K562 (cell line): ENCODE measurements at regions not wholly inside any gene's neighbourhood (a gene's known extent, or its start where the extent isn't known, plus 50 kb on each side); places are given as distances from the start of the nearest gene placed in this dataset.

ENCODE experiments used
- ATAC-seq: fragments of 200-7000 bp; cut with Tn5 transposase; 3 replicates; pipeline ENCODE4 v1.9.1; 2020; ENCODE audit warnings: moderate library complexity
- BruUV-seq: library from RNA; stranded (reverse); fragments of 400-500 nt; replicated peaks from 2 replicates; lab custom pipeline; 2021; lab: Mats Ljungman, UMichigan
- CTCF ChIA-PET: fragments of 300-600 bp; formaldehyde crosslinking; extraction: SDS; loops from one replicate; lab custom pipeline; 2021; ENCODE audit warnings: low intra/inter-chr PET ratio; lab: Yijun Ruan, JAX
- POLR2A ChIA-PET: fragments of 300-600, 350-650 bp; sonication (Branson Sonifier 250); formaldehyde crosslinking; extraction: SDS; loops from one replicate; lab custom pipeline; 2021; ENCODE audit warnings: antibody characterized with exemption, inconsistent platforms; lab: Yijun Ruan, JAX
- DNase-seq, 4 experiments: peaks; one replicate each; pipeline versions ENCODE4 v3.0.0 to v3.0.0-alpha.2; 2011 to 2018; ENCODE audit warnings: low spot score in 3 of 4, mixed read lengths in 3 of 4; ENCODE audit errors: extremely low read depth in 1 of 4
- FAIRE-seq: peaks from 2 replicates; lab custom pipeline; 2011; peaks lifted over from hg19 to GRCh38; lab: Jason Lieb, UNC
- H2AFZ ChIP-seq: 2 replicates; pipeline ENCODE4 v1.6.0; 2011; ENCODE audit warnings: low read depth, low read length, control low read depth, inconsistent platforms
- H3K27ac ChIP-seq: fragments of 200-600 bp; 3 replicates; pipeline ENCODE4 v1.8.0; 2011; ENCODE audit warnings: low read depth, mild to moderate bottlenecking, control low read depth, inconsistent platforms, low read length, moderate library complexity, mixed read lengths; ENCODE audit errors: extremely low read depth
- H3K27me3 ChIP-seq, 2 experiments: fragments of 300-600 bp in 1 of 2; 2 replicates in 1 of 2; 3 replicates in 1 of 2; pipeline versions ENCODE4 v1.6.0 to v1.8.0; 2011; ENCODE audit warnings: inconsistent platforms in 2 of 2, low read length in 2 of 2, mild to moderate bottlenecking in 1 of 2, mixed read lengths in 1 of 2, moderate library complexity in 1 of 2; ENCODE audit not compliant: control insufficient read depth in 2 of 2, insufficient read depth in 2 of 2
- H3K36me3 ChIP-seq: fragments of 300-600 bp; 3 replicates; pipeline ENCODE4 v1.8.0; 2011; ENCODE audit warnings: mild to moderate bottlenecking, low read length, inconsistent platforms; ENCODE audit not compliant: control insufficient read depth, insufficient read depth
- H3K4me1 ChIP-seq, 2 experiments: fragments of 200-600 bp in 1 of 2; replicated peaks in 1 of 2; 2 replicates in 1 of 2; 3 replicates in 1 of 2; pipeline versions ENCODE4 v1.5.1 to v1.8.0; 2011; ENCODE audit warnings: inconsistent platforms in 2 of 2, low read length in 2 of 2, mild to moderate bottlenecking in 1 of 2, mixed read lengths in 1 of 2, moderate library complexity in 1 of 2; ENCODE audit not compliant: control insufficient read depth in 2 of 2, insufficient read depth in 2 of 2
- H3K4me2 ChIP-seq: 2 replicates; pipeline ENCODE4 v1.6.1; 2011; ENCODE audit warnings: low read length, control low read depth, inconsistent platforms, mixed read lengths; ENCODE audit not compliant: insufficient read depth
- H3K4me3 ChIP-seq: fragments of 200-600 bp; sonication (generic), shearing (Covaris generic); 2 replicates; pipeline ENCODE4 v1.5.1; 2016; ENCODE audit warnings: control low read depth, inconsistent platforms
- H3K79me2 ChIP-seq: fragments of 200-600 bp; 3 replicates; pipeline ENCODE4 v1.8.0; 2011; ENCODE audit warnings: low read length, inconsistent platforms; ENCODE audit not compliant: control insufficient read depth, insufficient read depth
- H3K9ac ChIP-seq, 2 experiments: 2 replicates each; pipeline versions ENCODE4 v1.6.0 to v1.6.1; 2011; ENCODE audit warnings: low read depth in 2 of 2, low read length in 2 of 2, control low read depth in 1 of 2, inconsistent platforms in 1 of 2, mild to moderate bottlenecking in 1 of 2, mixed read lengths in 1 of 2; ENCODE audit not compliant: insufficient read depth in 1 of 2
- H3K9me1 ChIP-seq: one replicate; pipeline ENCODE4 v1.6.0; 2011; ENCODE audit warnings: inconsistent platforms, mild to moderate bottlenecking, low read length, moderate library complexity; ENCODE audit not compliant: control insufficient read depth, insufficient read depth
- H3K9me3 ChIP-seq: replicated peaks from 2 replicates; pipeline ENCODE4 v1.5.1; 2011; ENCODE audit warnings: low read depth, low read length, inconsistent platforms; ENCODE audit not compliant: control insufficient read depth, insufficient read depth
- H4K20me1 ChIP-seq: replicated peaks from 2 replicates; pipeline ENCODE4 v1.6.1; 2011; ENCODE audit warnings: low read length, inconsistent platforms, mixed read lengths; ENCODE audit not compliant: control insufficient read depth, insufficient read depth
- EHMT2 ChIP-seq: fragments of 450-650 bp; IDR thresholded peaks from 2 replicates; pipeline ENCODE4 v1.6.1; 2018; ENCODE audit warnings: antibody characterized with exemption
- FOXA1 ChIP-seq: fragments of 450-650 bp; IDR thresholded peaks from 2 replicates; pipeline ENCODE4 v1.6.1; 2016; ENCODE audit warnings: mild to moderate bottlenecking, borderline replicate concordance
- NELFE ChIP-seq: IDR thresholded peaks from 2 replicates; pipeline ENCODE4 v1.6.1; 2011; ENCODE audit warnings: mild to moderate bottlenecking; ENCODE audit not compliant: insufficient read depth, insufficient read length
- TEAD4 ChIP-seq, 2 experiments: sonication (generic) in 1 of 2; formaldehyde crosslinking in 1 of 2; IDR thresholded peaks; 2 replicates each; pipeline versions ENCODE4 v1.6.1 to v1.8.0; 2012 to 2022; ENCODE audit warnings: borderline replicate concordance in 1 of 2, inconsistent platforms in 1 of 2, low read length in 1 of 2, mild to moderate bottlenecking in 1 of 2, missing genetic modification reagents in 1 of 2
- TRIM28 ChIP-seq: fragments of 450-650 bp; IDR thresholded peaks from 2 replicates; pipeline ENCODE4 v1.6.1; 2017
- ZNF407 ChIP-seq: fragments of 450-650 bp; IDR thresholded peaks from 2 replicates; pipeline ENCODE4 v1.6.1; 2016; ENCODE audit warnings: low read depth
- ZNF551 ChIP-seq: fragments of 250-450 bp; sonication (Bioruptor Pico); IDR thresholded peaks from 2 replicates; pipeline ENCODE4 v1.5.0; 2021; ENCODE audit warnings: mild to moderate bottlenecking, moderate library complexity
- WGBS: fragments of 100-300 bp; shearing (Covaris generic); methylation state at CpG from one replicate; pipeline ENCODE4 v1.1.6; 2016; ENCODE audit warnings: low coverage, mixed read lengths; ENCODE audit not compliant: insufficient coverage; ENCODE audit errors: missing lambda C conversion rate; 5-methylcytosine and 5-hydroxymethylcytosine counted together
- in situ Hi-C: fragments of 300-500 bp; cut with MboI; formaldehyde crosslinking; loops from 4 replicates; pipeline ENCODE4 v1.15.0; 2018; ENCODE audit warnings: inconsistent platforms, mixed read lengths
- intact Hi-C: fragments of 100-400 bp; cut with micrococcal nuclease; formaldehyde crosslinking; loops from 2 replicates; pipeline ENCODE4 v1.14.2; 2022

DNA sequence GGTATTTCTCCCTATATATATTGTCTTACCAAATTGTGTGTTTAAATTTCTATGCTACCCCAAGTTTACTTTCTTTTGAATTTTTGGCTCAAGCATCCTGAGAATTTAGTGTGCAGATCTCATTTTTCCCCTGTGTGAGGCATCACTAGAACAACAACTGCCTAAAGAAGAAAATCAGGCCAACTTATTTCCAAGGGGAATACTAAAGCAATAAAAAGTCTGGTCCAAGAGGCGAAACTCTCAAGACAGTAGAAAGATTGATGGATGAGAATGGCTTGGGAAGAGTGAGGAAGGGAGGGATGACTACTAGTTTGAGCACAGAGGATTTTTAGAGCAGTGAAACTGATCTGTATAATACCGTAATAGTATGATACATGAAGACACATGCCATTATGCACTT is 86.3 kb upstream of the CFAP20DC start:
- no TSS peak for BruUV-seq
- Histone ChIP-seq H3K9ac (no peak overlapping the region), H3K9me3 (no peaks in the 10 kb centered on the region), H3K27me3 (no peaks in the 10 kb centered on the region), H3K79me2 (no peaks in the 10 kb centered on the region), H4K20me1 (no peaks in the 10 kb centered on the region), H2AFZ (no peak overlapping the region), H3K27ac (no peak overlapping the region), H3K4me1 (no peaks in the 10 kb centered on the region), H3K9me1 (no peaks in the 10 kb centered on the region), H3K4me2 (no peak overlapping the region), H3K36me3 (no peaks in the 10 kb centered on the region), H3K4me3 (no peak overlapping the region)
- in situ Hi-C loops, result no loop called here
- FAIRE-seq, result no peak
- 0% methylated on average over 2 of the region's 2 CpGs for WGBS
- TF ChIP-seq ZNF551, result no peak
- no peak for TF ChIP-seq TEAD4 (IDR thresholded peaks at IDR 0.05; ENCODE audit: low read length)
- TF ChIP-seq TEAD4 (CRISPR knock-in tag; IDR thresholded peaks at IDR 0.05; ENCODE audit: borderline replicate concordance), result no peak
- ChIA-PET CTCF (no interaction called here), POLR2A (no interaction called here)
- intact Hi-C loops, result no loop called here
- DNase-seq, result no peak
- no peak for ATAC-seq

- no peak overlapping the region for H3K27ac ChIP-seq
- DNase-seq (no peak), ATAC-seq (no peak), FAIRE-seq (no peak)
- no TSS peak for BruUV-seq
- no peaks in the 10 kb centered on the region for H3K27me3 ChIP-seq
- H3K9me1 ChIP-seq, result no peaks in the 10 kb centered on the region
- H3K4me3 ChIP-seq, result no peak overlapping the region
- H3K9me3 ChIP-seq, result no peaks in the 10 kb centered on the region
- no peak for TF ChIP-seq NELFE
- TF ChIP-seq FOXA1, result no peak
- no peak for TF ChIP-seq EHMT2
- no peak for TF ChIP-seq ZNF407
- TF ChIP-seq TRIM28, result no peak
- H4K20me1 ChIP-seq, result no peaks in the 10 kb centered on the region
- intact Hi-C loops, result no loop called here
- H2AFZ ChIP-seq, result no peak overlapping the region
- no peak overlapping the region for H3K9ac ChIP-seq
- CTCF ChIA-PET, result no interaction called here
- no peaks in the 10 kb centered on the region for H3K4me1 ChIP-seq
- 0% methylated on average over 2 of the region's 3 CpGs for WGBS
- POLR2A ChIA-PET, result no interaction called here
- no peak overlapping the region for H3K4me2 ChIP-seq
- in situ Hi-C loops, result no loop called here
- no peaks in the 10 kb centered on the region for H3K79me2 ChIP-seq
- no peaks in the 10 kb centered on the region for H3K36me3 ChIP-seq
These were observed 85.3 kb upstream of the CFAP20DC start for GRCh38 chr3:59135096-59135495.
